MCF 10A (cell line): ENCODE measurements at regions not wholly inside any gene's neighbourhood (a gene's known extent, or its start where the extent isn't known, plus 50 kb on each side); places are given as distances from the start of the nearest gene placed in this dataset.

Experiments
- BruUV-seq: library from RNA; stranded (reverse); fragments of 400-500 nt; replicated peaks from 2 replicates; lab custom pipeline; 2021; lab: Mats Ljungman, UMichigan
- CTCF ChIA-PET: fragments of 300-600 bp; sonication (Branson Sonifier 250); formaldehyde crosslinking; extraction: SDS; loops from one replicate; lab custom pipeline; 2021; ENCODE audit warnings: antibody characterized with exemption, inconsistent platforms; lab: Yijun Ruan, JAX
- POLR2A ChIA-PET: fragments of 300-600, 350-650 bp; sonication (Branson Sonifier 250); formaldehyde crosslinking; extraction: SDS; loops from one replicate; lab custom pipeline; 2020; ENCODE audit warnings: antibody characterized with exemption, inconsistent platforms; lab: Yijun Ruan, JAX
- DNase-seq: peaks from one replicate; pipeline ENCODE4 v3.0.0-alpha.2; 2018; ENCODE audit not compliant: unreplicated experiment
- H3K27ac Mint-ChIP-seq: one replicate; pipeline ENCODE4 v1.8.0; 2022; ENCODE audit warnings: mild to moderate bottlenecking, low read depth, mixed read lengths; ENCODE audit not compliant: unreplicated experiment
- H3K27me3 Mint-ChIP-seq: one replicate; pipeline ENCODE4 v1.8.0; 2022; ENCODE audit warnings: mixed read lengths; ENCODE audit not compliant: insufficient read depth, unreplicated experiment
- H3K36me3 Mint-ChIP-seq: one replicate; pipeline ENCODE4 v1.8.0; 2022; ENCODE audit warnings: mild to moderate bottlenecking, moderate library complexity, mixed read lengths; ENCODE audit not compliant: insufficient read depth, unreplicated experiment
- H3K4me1 Mint-ChIP-seq: one replicate; pipeline ENCODE4 v1.8.0; 2022; ENCODE audit warnings: mixed read lengths; ENCODE audit not compliant: insufficient read depth, unreplicated experiment
- H3K4me3 Mint-ChIP-seq: one replicate; pipeline ENCODE4 v1.8.0; 2022; ENCODE audit warnings: mild to moderate bottlenecking, moderate library complexity, mixed read lengths; ENCODE audit not compliant: unreplicated experiment
- H3K9me3 Mint-ChIP-seq: one replicate; pipeline ENCODE4 v1.8.0; 2022; ENCODE audit warnings: mixed read lengths; ENCODE audit not compliant: unreplicated experiment
- intact Hi-C: fragments of 100-400 bp; cut with micrococcal nuclease; formaldehyde crosslinking; loops from 2 replicates; pipeline ENCODE4 v1.14.1; 2022
- TF ChIP-seq, protein P1 (sequence below): fragments of 200-600 bp; IDR thresholded peaks from one replicate; pipeline ENCODE4 v1.8.0; 2022; ENCODE audit warnings: antibody characterized with exemption, mild to moderate bottlenecking; ENCODE audit not compliant: unreplicated experiment

DNA sequence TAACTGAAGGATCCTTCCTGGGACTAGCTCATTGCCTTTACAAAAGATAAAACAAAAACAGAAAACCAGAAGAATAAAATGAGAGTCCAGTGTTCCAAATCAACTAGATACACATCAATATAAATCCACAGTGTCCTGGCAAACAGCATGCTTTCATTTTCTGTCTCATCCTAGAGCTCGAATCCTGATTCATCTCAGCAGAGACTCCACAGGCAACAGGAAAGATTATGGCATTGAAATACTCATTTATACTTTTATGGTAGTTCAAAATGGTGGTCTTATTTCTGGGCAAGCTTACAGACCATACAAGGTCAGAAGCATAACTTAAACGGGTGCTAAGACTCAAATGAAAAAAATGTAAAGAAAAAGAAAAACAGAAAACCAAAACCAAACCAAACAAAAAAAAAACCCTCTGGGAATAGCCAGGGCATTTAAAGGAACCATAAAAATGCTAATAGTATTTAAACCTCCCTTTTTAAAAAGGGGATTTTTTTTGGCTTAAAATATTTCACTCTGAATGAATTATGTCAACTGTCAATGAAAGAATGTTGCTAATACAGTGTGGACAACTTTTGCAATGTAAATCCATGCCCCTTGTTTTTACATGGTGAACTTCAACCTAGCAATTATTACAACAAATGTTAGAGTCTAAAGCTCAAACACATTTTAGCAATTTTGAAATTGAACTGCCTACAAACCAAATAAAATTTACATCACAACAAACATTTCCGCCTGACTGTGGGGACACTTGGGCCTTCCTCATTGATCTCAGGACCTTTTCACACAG, 57.9 kb downstream of the GPR101 start:
- Mint-ChIP-seq H3K4me3 (no peak overlapping the region), H3K27me3 (peaks cover 13% of the 10 kb centered on the region), H3K9me3 (peaks cover 15% of the 10 kb centered on the region), H3K36me3 (no peaks in the 10 kb centered on the region), H3K27ac (no peak overlapping the region), H3K4me1 (no peaks in the 10 kb centered on the region)
- CTCF ChIA-PET: interaction anchor here (0.6 to 0.7 kb wide), 3 partner anchors 44 to 728 kb away, joined by 3 to 6 read pairs (median 3); no protein-coding TSS in a partner anchor
- POLR2A ChIA-PET: interaction anchor here (0.5 to 0.7 kb wide), 3 partner anchors 14 to 628 kb away, joined by 3 to 4 read pairs (median 3); no protein-coding TSS in a partner anchor
- TF ChIP-seq, protein P1, sequence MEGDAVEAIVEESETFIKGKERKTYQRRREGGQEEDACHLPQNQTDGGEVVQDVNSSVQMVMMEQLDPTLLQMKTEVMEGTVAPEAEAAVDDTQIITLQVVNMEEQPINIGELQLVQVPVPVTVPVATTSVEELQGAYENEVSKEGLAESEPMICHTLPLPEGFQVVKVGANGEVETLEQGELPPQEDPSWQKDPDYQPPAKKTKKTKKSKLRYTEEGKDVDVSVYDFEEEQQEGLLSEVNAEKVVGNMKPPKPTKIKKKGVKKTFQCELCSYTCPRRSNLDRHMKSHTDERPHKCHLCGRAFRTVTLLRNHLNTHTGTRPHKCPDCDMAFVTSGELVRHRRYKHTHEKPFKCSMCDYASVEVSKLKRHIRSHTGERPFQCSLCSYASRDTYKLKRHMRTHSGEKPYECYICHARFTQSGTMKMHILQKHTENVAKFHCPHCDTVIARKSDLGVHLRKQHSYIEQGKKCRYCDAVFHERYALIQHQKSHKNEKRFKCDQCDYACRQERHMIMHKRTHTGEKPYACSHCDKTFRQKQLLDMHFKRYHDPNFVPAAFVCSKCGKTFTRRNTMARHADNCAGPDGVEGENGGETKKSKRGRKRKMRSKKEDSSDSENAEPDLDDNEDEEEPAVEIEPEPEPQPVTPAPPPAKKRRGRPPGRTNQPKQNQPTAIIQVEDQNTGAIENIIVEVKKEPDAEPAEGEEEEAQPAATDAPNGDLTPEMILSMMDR: no peak
- no peak for DNase-seq
- BruUV-seq: no TSS peak
- intact Hi-C loops: no loop called here

GRCh38 chrX:136967966-136968365, 65.8 kb downstream of the GPR101 start:
- intact Hi-C loops: no loop called here
- TF ChIP-seq, protein P1: no peak
- Mint-ChIP-seq H3K36me3 (no peaks in the 10 kb centered on the region), H3K27ac (no peak overlapping the region), H3K9me3 (no peaks in the 10 kb centered on the region), H3K27me3 (no peaks in the 10 kb centered on the region), H3K4me1 (no peaks in the 10 kb centered on the region), H3K4me3 (no peak overlapping the region)
- DNase-seq: no peak
- ChIA-PET POLR2A (no interaction called here), CTCF (no interaction called here)
- BruUV-seq: no TSS peak

DNA sequence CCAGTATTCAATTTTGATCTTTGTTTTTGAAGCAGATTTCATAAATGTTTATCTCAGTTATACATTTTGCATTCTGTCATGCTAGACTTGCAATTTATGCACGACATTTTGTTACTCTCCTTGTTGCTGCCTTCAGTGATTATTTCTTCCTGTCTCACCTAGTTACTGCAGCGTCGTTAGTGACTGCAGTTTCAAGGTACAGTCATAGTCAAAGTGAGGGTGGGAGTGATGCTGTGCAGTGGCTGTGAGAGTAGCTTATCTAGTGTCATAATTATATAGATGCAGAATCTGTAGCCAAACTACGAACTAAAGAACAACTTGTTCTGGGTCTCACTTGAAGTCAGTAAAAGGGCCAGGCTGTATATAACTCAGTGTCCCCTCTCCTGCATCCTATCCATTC, 69.8 kb downstream of the GPR101 start:
- CTCF ChIA-PET: interaction anchor here (0.5 kb wide), 2 partner anchors 90 to 253 kb away, joined by 3 read pairs; no protein-coding TSS in a partner anchor
- Mint-ChIP-seq H3K27me3 (no peaks in the 10 kb centered on the region), H3K36me3 (no peaks in the 10 kb centered on the region), H3K27ac (no peak overlapping the region), H3K4me1 (no peaks in the 10 kb centered on the region), H3K9me3 (no peaks in the 10 kb centered on the region), H3K4me3 (no peak overlapping the region)
- DNase-seq: no peak
- POLR2A ChIA-PET: no interaction called here
- no TSS peak for BruUV-seq
- intact Hi-C loops: no loop called here
- TF ChIP-seq, protein P1: no peak

GRCh38 chrX:136961594-136962135, 72.1 kb downstream of the GPR101 start:
- no peak overlapping the region for H3K27ac Mint-ChIP-seq
- DNase-seq: peak; percentile 13
- H3K36me3 Mint-ChIP-seq: no peaks in the 10 kb centered on the region
- H3K27me3 Mint-ChIP-seq: no peaks in the 10 kb centered on the region
- POLR2A ChIA-PET: interaction anchor here (0.5 to 0.8 kb wide), 3 partner anchors 9 to 21 kb away, joined by 3 to 4 read pairs (median 3); no protein-coding TSS in a partner anchor
- intact Hi-C loops: no loop called here
- no TSS peak for BruUV-seq
- no peak overlapping the region for H3K4me3 Mint-ChIP-seq
- H3K9me3 Mint-ChIP-seq: no peaks in the 10 kb centered on the region
- CTCF ChIA-PET: interaction anchor here (0.6 to 1.0 kb wide), 3 partner anchors 30 to 596 kb away, joined by 3 read pairs; no protein-coding TSS in a partner anchor
- no peaks in the 10 kb centered on the region for H3K4me1 Mint-ChIP-seq
- TF ChIP-seq, protein P1: no peak
